ENCODE measurements at regions not wholly inside any gene's neighbourhood (a gene's known extent, or its start where the extent isn't known, plus 50 kb on each side); places are given as distances from the start of the nearest gene placed in this dataset.
"Not testable (repeated sequence)": the region's sequence is repeated elsewhere in the genome, so short reads cannot be mapped to it uniquely, and the experiment has no call there.

GRCh38 chr17:70936724-70937123 lies 767.4 kb downstream of the KCNJ2 start:
- DNase-seq: no peak

- DNase-seq: no peak
Measured at GRCh38 chr17:70938336-70938735, 769.0 kb downstream of the KCNJ2 start.

GRCh38 chr17:70945386-70945785 lies 776.1 kb downstream of the KCNJ2 start:
- no peak for DNase-seq

GRCh38 chr17:70947215-70947614 lies 777.9 kb downstream of the KCNJ2 start:
- no peak for DNase-seq

- DNase-seq: no peak
Measured at GRCh38 chr17:70947636-70948565, 778.6 kb downstream of the KCNJ2 start.

- not testable (repeated sequence) for DNase-seq
Measured at GRCh38 chr17:70953140-70953539, 783.8 kb downstream of the KCNJ2 start.

GRCh38 chr17:70955441-70955840 lies 786.1 kb downstream of the KCNJ2 start:
- no peak for DNase-seq

- no peak for DNase-seq
Measured at GRCh38 chr17:70956726-70957125, 787.4 kb downstream of the KCNJ2 start.

GRCh38 chr17:70961341-70961740 lies 792.0 kb downstream of the KCNJ2 start:
- no peak for DNase-seq

GRCh38 chr17:70968302-70968701 lies 799.0 kb downstream of the KCNJ2 start:
- no peak for DNase-seq

GRCh38 chr17:70969521-70970034 lies 800.2 kb downstream of the KCNJ2 start:
- no peak for DNase-seq

- no peak for DNase-seq
Measured at GRCh38 chr17:70976447-70976846, 807.1 kb downstream of the KCNJ2 start.

GRCh38 chr17:70984873-70985272 lies 815.5 kb downstream of the KCNJ2 start:
- DNase-seq: no peak

- no peak for DNase-seq
Measured at GRCh38 chr17:70987867-70988340, 818.6 kb downstream of the KCNJ2 start.

GRCh38 chr17:70988622-70989021 lies 819.3 kb downstream of the KCNJ2 start:
- DNase-seq: no peak

GRCh38 chr17:70989280-70989679 lies 819.9 kb downstream of the KCNJ2 start:
- no peak for DNase-seq

- no peak for DNase-seq
Measured at GRCh38 chr17:70994194-70994593, 824.9 kb downstream of the KCNJ2 start.

GRCh38 chr17:70995997-70996396 lies 826.7 kb downstream of the KCNJ2 start:
- no peak for DNase-seq

- no peak for DNase-seq
Measured at GRCh38 chr17:71003736-71004135, 834.4 kb downstream of the KCNJ2 start.

GRCh38 chr17:71004413-71004812 lies 835.1 kb downstream of the KCNJ2 start:
- DNase-seq: no peak

GRCh38 chr17:71011391-71011790 lies 842.1 kb downstream of the KCNJ2 start:
- DNase-seq: no peak

GRCh38 chr17:71019699-71020098 lies 850.4 kb downstream of the KCNJ2 start:
- no peak for DNase-seq

GRCh38 chr17:71022758-71023157 lies 853.4 kb downstream of the KCNJ2 start:
- DNase-seq: no peak
